AG04449 (cell line): ENCODE measurements at regions not wholly inside any gene's neighbourhood (a gene's known extent, or its start where the extent isn't known, plus 50 kb on each side); places are given as distances from the start of the nearest gene placed in this dataset.

Experiments
- CTCF ChIA-PET: fragments of 350-600 bp; formaldehyde crosslinking; extraction: SDS; loops from one replicate; lab custom pipeline; 2021; ENCODE audit warnings: antibody characterized with exemption; lab: Yijun Ruan, JAX
- POLR2A ChIA-PET: fragments of 400-600, 350-600 bp; formaldehyde crosslinking; extraction: SDS; loops from one replicate; lab custom pipeline; 2020; ENCODE audit warnings: antibody characterized with exemption, inconsistent platforms; lab: Yijun Ruan, JAX
- DNase-seq: peaks from one replicate; pipeline ENCODE4 v3.0.0-alpha.2; 2010; ENCODE audit warnings: low read depth, low spot score
- H3K4me3 ChIP-seq: 2 replicates; pipeline ENCODE4 v1.5.1; 2011; ENCODE audit warnings: low read depth, mild to moderate bottlenecking, control low read depth, low read length
- TF ChIP-seq, protein P1 (sequence below): IDR thresholded peaks from one replicate; pipeline ENCODE4 v1.5.1; 2011; ENCODE audit warnings: mild to moderate bottlenecking, moderate library complexity, low read length, control low read depth, inconsistent platforms; ENCODE audit not compliant: insufficient read depth; ENCODE audit errors: missing control alignments

DNA sequence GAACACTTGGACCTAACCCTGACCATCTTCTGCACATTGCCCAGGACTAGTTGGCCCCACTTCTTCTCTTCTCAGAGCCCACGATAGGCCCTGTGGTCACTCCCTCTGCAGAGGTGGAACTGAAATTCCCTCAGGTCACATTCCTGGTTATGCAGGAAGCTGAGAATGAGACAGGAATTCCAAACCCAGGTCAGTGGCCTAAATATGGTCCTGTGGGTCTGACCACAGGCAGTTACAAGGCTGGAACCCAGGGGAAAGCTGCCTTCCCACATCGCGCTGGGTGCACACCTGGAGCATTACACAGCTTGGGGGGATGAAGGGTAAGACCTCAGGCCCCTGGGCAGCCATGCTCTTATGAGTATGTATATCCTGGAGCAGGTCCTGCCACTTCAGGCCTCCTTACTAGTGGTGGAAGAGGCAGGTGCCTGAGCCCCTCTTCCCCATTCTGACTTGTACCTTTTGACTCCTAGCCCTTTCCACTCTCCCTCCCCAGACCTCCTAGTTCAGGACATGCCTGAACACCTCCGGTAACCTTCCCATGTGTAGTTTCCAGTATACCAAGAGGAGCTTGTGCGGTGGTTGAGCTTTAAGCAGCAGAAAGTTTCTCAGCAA, 173.5 kb downstream of the ASMT start:
- POLR2A ChIA-PET: no interaction called here
- CTCF ChIA-PET: no interaction called here
- H3K4me3 ChIP-seq: no peak overlapping the region
- TF ChIP-seq, protein P1, sequence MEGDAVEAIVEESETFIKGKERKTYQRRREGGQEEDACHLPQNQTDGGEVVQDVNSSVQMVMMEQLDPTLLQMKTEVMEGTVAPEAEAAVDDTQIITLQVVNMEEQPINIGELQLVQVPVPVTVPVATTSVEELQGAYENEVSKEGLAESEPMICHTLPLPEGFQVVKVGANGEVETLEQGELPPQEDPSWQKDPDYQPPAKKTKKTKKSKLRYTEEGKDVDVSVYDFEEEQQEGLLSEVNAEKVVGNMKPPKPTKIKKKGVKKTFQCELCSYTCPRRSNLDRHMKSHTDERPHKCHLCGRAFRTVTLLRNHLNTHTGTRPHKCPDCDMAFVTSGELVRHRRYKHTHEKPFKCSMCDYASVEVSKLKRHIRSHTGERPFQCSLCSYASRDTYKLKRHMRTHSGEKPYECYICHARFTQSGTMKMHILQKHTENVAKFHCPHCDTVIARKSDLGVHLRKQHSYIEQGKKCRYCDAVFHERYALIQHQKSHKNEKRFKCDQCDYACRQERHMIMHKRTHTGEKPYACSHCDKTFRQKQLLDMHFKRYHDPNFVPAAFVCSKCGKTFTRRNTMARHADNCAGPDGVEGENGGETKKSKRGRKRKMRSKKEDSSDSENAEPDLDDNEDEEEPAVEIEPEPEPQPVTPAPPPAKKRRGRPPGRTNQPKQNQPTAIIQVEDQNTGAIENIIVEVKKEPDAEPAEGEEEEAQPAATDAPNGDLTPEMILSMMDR: no peak
- no peak for DNase-seq

- TF ChIP-seq, protein P1: no peak
- no peak for DNase-seq
- POLR2A ChIA-PET: no interaction called here
- H3K4me3 ChIP-seq: no peak overlapping the region
- CTCF ChIA-PET: no interaction called here
These were observed 177.8 kb downstream of the ASMT start for GRCh38 chrX:1792636-1793035.

GRCh38 chrX:1794586-1794985, 179.7 kb downstream of the ASMT start:
- DNase-seq: no peak
- no peak overlapping the region for H3K4me3 ChIP-seq
- ChIA-PET CTCF (no interaction called here), POLR2A (no interaction called here)
- TF ChIP-seq, protein P1: no peak

GRCh38 chrX:1802912-1803311, 188.1 kb downstream of the ASMT start:
- CTCF ChIA-PET: no interaction called here
- TF ChIP-seq, protein P1: no peak
- H3K4me3 ChIP-seq: no peak overlapping the region
- POLR2A ChIA-PET: no interaction called here
- no peak for DNase-seq

DNA sequence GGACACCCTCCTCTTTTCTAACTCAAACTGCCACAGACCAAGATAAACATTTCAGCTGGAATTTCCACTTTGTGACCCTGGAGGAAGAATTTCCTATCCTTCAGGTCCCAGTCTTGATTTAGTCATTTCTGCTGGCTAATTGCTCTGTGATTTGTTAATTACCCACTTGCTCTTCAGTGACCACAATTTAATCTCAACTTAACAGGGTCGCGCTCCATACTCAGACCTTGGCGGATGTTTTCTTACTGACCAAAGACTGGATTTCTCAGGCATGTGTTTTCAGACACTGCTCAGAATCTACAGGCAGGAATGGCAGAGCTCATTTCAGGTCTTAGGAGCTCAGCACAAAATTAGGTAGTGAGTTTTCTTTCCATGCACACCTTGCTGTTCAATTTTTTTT, 188.9 kb downstream of the ASMT start:
- no peak overlapping the region for H3K4me3 ChIP-seq
- ChIA-PET POLR2A (no interaction called here), CTCF (no interaction called here)
- TF ChIP-seq, protein P1: no peak
- DNase-seq: no peak

DNA sequence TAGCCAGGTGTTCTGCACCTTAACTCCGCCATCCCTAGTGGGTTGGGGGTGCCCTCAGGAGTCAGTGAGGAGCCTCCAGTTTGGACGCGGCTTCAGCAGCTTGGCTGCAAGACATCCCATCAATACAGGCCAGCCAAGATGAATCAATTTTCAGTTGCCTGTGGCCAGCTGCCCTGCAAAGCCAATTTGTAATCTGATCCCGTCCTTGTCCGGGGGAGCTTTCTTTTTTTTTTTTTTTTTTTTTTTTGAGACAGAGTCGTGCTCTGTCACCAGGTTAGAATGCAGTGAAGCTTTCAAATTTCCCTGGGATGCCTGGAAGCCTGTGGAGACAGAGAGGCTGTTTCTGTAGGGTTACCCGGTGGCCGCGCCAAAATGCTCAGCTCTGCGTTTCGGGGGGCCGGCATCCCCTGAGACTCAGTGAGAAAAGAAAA, 192.5 kb downstream of the ASMT start:
- CTCF ChIA-PET: no interaction called here
- TF ChIP-seq, protein P1: no peak
- DNase-seq: no peak
- POLR2A ChIA-PET: no interaction called here
- no peak overlapping the region for H3K4me3 ChIP-seq
